Esophagus muscularis mucosa (tissue), 4 donors: ENCODE measurements at regions not wholly inside any gene's neighbourhood (a gene's known extent, or its start where the extent isn't known, plus 50 kb on each side); places are given as distances from the start of the nearest gene placed in this dataset.

Experiments used
- EP300 ChIP-seq: sonication (generic); formaldehyde crosslinking; IDR thresholded peaks from one replicate; pipeline ENCODE4 v1.6.1; 2017; ENCODE audit warnings: antibody characterized with exemption
- POLR2A ChIP-seq: fragments of 450-650 bp; IDR thresholded peaks from one replicate; pipeline ENCODE4 v1.6.1; 2017; ENCODE audit warnings: antibody characterized with exemption, moderate library complexity, mild to moderate bottlenecking, low read depth
- POLR2AphosphoS5 ChIP-seq, 2 donors: sonication (generic); formaldehyde crosslinking; IDR thresholded peaks; one replicate each; pipeline ENCODE4 v1.6.1; 2017; ENCODE audit warnings: antibody characterized with exemption in 2 of 2
- TF ChIP-seq, protein P1 (sequence below), 3 experiments: fragments of 200-600 bp in 2 of 3; fragments of 450-650 bp in 1 of 3; sonication (generic) in 2 of 3; IDR thresholded peaks; one replicate each; pipeline ENCODE4 v1.5.1; 2017 to 2019; ENCODE audit warnings: antibody characterized with exemption in 3 of 3, mild to moderate bottlenecking in 2 of 3, moderate library complexity in 1 of 3

DNA sequence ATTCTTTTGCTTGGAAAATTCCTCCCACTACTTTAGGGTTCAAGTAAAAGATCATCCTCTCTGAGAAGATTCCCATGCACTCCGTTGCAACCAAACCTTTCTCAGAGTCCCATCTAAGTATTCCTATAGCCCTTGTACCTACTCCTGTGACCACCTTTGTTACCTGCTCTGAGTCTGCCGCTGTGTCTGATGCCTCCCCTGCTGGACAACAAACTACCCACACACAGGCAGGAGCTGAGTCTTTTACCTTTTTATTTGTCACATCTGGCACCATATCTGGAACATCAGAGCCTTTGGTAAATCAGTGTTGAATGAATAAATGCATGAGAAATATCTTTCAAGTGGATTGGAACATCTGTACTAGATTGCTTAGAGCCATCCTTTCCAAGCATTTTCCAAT lies 82.1 kb upstream of the FLRT2 start:
- TF ChIP-seq, protein P1, sequence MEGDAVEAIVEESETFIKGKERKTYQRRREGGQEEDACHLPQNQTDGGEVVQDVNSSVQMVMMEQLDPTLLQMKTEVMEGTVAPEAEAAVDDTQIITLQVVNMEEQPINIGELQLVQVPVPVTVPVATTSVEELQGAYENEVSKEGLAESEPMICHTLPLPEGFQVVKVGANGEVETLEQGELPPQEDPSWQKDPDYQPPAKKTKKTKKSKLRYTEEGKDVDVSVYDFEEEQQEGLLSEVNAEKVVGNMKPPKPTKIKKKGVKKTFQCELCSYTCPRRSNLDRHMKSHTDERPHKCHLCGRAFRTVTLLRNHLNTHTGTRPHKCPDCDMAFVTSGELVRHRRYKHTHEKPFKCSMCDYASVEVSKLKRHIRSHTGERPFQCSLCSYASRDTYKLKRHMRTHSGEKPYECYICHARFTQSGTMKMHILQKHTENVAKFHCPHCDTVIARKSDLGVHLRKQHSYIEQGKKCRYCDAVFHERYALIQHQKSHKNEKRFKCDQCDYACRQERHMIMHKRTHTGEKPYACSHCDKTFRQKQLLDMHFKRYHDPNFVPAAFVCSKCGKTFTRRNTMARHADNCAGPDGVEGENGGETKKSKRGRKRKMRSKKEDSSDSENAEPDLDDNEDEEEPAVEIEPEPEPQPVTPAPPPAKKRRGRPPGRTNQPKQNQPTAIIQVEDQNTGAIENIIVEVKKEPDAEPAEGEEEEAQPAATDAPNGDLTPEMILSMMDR (IDR thresholded peaks at IDR 0.05): no peak
- no peak for TF ChIP-seq POLR2AphosphoS5 (IDR thresholded peaks at IDR 0.05)
- TF ChIP-seq POLR2A: no peak
- no peak for TF ChIP-seq EP300
